HG02885 (cell line): ENCODE measurements at regions not wholly inside any gene's neighbourhood (a gene's known extent, or its start where the extent isn't known, plus 50 kb on each side); places are given as distances from the start of the nearest gene placed in this dataset.

Experiments
- ATAC-seq: cut with Tn5 transposase; IDR thresholded peaks from one replicate; pipeline ENCODE4 v1.9.1; 2021; ENCODE audit warnings: mild to moderate bottlenecking; ENCODE audit not compliant: unreplicated experiment, poor library complexity

- no peak for ATAC-seq
These were observed 673.9 kb upstream of the RGMB start for GRCh38 chr5:98099448-98100105.

DNA sequence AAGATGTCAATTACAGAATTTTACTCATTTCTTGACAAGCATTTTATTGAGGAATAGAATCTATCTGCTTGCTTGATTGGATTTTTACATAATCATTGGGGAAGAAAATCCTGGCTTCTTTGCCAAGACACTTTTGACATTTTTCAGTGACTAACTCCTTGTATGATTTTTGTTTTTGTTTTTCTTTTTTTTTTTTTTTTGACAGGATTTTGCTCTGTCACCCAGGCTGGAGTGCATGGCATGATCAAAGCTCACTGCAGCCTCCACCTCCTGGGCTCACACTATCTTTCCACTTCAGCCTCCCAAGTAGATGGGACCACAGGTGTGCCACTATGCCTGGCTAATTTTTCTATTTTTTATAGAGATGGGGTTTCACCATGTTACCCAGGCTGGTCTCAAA, 672.3 kb upstream of the RGMB start:
- no peak for ATAC-seq

GRCh38 chr5:98102936-98103335, 670.5 kb upstream of the RGMB start:
- no peak for ATAC-seq

DNA sequence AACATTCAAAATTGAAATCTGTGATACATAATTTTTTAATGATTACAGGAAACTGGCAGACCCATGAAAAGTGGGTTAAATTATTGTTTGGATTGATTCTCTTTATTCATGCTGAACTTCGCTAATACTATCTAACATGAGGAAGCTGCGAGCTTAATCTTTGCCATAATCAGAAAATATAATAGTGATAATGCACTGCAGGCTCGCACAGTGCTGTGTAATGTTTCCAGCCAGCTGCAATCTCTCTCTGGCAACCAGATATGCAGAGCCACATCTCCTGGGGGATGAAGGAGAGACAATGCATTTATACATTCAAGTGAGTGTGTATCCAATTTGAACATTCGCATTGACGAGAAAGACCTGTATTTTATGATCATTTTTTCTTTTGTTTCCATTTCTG, 669.7 kb upstream of the RGMB start:
- no peak for ATAC-seq

DNA sequence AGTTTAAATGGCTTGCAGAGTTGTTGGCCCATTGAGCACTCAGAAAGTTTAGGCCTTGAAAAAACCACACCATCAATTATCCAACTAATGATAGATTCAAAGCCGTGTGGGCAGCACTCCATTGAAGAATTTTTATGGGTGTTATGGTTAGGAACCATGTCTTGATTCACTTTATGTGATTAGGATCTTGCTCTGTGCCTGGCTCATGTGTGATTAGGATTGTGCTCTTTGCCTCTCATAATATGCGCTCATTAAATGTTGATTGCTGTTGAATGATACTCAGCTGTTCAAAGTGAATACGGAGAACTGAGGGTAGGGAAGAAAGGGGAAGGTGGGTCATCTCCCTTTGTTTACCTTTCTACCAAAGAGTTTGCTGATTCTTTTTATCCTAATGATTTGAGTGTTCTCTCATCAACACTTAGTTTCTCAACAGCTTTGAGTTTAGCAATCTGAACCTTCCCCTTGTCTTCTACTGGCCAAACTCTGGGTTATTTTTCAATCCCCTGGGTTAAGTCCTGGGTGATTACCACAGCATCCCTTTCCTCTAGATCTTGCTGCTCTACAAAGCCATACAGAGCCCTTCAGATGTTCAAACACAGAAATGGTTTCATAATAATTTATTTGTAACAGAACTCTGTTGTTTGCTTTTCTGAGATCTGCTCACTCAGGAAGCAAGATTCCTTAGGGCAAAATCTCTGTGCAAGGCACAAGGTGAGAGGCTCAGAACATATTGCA, 668.8 kb upstream of the RGMB start:
- ATAC-seq, result no peak

GRCh38 chr5:98105681-98106080, 667.8 kb upstream of the RGMB start:
- no peak for ATAC-seq

- no peak for ATAC-seq
These were observed 667.1 kb upstream of the RGMB start for GRCh38 chr5:98106116-98107031.

GRCh38 chr5:98108497-98108896, 665.0 kb upstream of the RGMB start:
- no peak for ATAC-seq

DNA sequence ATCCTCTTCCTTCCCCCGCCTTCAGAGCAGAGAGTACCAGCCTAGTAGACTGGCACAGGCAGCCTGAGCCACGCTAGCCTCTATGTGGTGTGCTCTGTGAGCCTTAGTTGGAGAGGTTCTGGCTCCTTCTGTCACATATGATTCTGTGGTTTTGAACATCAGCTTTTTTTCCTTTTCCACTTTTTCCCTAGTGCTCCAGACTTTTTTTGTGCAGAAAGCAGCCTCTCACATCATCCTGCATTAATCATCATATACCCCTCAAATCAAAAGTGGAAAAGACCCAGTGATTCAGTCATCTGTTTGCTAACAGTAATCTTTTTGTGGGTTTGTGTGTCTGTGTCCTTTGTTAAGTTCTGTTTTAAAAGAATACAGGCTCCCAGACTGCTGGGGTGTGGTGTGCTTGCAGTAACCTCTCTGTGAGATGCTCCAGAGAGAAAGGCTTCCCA, 663.9 kb upstream of the RGMB start:
- ATAC-seq, result no peak

DNA sequence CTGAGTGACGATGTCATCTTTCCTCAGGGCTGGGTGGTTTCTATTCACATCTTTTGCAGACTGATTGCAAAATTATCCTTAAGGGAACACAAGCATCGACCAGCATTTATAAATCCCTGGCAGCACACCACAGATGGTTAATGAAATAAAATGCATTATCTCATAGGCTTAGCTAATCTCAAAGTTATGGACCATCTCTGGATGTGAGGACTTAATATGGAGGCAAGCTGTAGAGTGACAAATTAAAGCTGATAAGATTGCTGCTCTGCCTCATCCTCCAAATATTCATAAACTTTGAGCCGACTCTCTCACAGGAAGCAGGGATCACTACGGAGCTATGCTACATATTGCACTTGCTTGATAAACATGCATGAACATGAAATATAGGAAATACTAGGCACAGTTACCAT, 663.2 kb upstream of the RGMB start:
- no peak for ATAC-seq

DNA sequence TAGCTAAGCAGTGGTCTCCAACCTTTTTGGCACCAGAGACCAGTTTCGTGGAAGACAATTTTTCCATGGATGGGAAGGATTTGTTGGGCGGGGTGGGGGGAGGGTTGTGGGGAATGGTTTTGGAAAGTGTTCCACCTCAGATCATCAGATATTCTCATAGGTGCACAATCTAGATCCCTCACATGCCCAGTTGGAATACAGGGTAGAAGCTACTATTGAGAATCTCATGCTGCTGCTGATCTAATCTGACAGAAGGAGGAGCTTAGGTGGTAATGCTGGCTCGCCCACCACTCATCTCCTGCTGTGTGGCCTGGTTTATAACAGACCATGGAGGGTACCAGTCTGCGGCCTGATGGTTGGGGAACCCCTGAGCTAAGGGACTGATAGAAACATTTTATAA, 662.7 kb upstream of the RGMB start:
- ATAC-seq, result no peak

DNA sequence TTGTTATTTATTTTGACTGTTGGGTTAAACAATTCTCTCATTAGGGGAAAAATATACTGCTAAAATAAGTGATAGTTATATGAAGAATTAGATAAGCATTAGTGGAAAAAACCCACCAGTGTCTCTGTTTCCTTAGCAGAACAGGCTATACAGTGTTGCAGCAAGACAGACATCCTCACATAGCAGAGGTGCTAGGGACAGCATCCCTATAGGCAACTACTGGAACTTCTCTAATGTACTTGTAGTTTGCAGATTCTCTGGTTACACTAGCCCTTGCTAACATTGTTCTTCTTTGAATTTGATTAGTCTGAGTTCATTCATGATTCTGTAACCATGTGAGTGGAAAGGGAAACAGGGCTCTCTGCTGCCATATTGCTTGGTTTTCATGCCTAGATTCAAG, 661.8 kb upstream of the RGMB start:
- ATAC-seq, result no peak

DNA sequence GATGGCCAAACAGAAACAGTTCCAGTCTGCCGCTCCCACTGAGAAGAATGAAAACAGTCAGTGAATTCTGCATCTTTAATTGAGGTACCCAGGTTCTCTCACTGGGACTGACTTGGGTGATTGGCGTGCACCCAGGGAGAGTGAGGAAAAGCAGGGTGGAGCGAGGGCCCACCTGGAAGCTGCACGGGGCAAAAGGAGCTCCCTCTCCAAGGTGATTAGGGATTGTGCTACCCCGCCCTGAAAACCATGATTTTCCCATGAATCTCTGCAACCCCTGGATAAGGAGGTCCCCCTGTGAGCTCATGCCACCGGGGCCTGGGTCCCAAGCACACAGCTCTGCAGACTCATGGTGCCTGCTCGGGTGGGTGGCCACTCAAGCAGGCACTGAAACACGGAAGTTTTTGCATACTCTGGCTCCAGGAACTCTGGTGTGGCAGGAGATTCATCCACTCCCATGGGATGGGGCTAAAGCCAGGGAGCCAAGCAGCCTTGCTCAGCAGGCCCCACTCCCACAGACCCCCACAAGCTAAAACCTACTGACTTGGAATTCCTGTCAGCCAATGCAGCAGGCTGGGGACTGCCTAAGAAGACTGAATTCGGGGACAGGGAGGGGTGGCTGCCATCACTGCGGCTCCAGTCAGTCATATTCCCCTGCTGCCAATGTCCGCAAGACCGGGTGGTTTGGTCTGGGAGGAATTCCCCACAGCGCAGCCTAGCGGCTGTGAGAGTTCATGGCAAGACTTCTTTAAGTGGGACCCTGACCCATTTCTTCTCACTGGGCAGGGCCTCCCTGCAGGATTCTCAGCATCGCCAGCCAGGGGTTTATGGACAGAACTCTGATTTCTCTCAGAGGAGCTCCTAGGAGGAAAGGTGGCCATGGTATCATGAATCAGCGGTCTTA, 652.2 kb upstream of the RGMB start:
- ATAC-seq, result no peak

GRCh38 chr5:98128271-98128670, 645.2 kb upstream of the RGMB start:
- no peak for ATAC-seq

- ATAC-seq, result no peak
These were observed 644.6 kb upstream of the RGMB start for GRCh38 chr5:98128846-98129245.

- no peak for ATAC-seq
These were observed 643.0 kb upstream of the RGMB start for GRCh38 chr5:98130261-98131035.

GRCh38 chr5:98144116-98144515, 629.3 kb upstream of the RGMB start:
- ATAC-seq, result no peak

- no peak for ATAC-seq
These were observed 628.8 kb upstream of the RGMB start for GRCh38 chr5:98144710-98145109.

DNA sequence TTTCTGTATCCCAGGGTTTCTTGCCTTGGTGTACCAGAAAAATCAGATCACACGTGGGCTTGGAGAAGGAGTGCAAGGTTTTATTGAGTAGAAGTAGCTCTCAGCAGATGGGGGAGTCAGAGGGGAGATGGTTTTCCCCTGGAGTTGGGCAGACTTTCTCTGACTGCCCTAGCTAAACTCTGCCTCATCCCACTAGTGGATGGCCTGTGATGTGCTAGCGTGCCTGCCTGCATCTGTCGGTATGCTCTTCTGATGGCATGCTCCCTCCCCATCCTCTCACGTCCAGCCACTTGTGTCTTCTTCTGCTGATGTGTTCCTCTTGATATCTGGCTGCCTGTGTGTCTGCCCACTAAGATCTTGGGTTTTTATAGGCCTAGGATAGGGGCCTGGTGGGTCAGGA, 616.1 kb upstream of the RGMB start:
- no peak for ATAC-seq
